Spleen (tissue), 7 donors: ENCODE measurements at regions not wholly inside any gene's neighbourhood (a gene's known extent, or its start where the extent isn't known, plus 50 kb on each side); places are given as distances from the start of the nearest gene placed in this dataset.

Experiments
- POLR2A ChIP-seq, 3 donors: fragments of 450-650 bp; IDR thresholded peaks; one replicate each; pipeline ENCODE4 v1.5.1; 2017; ENCODE audit warnings: antibody characterized with exemption in 3 of 3, mild to moderate bottlenecking in 1 of 3
- TF ChIP-seq, protein P1 (sequence below), 11 experiments: fragments of 200-600 bp in 7 of 11; fragments of 450-650 bp in 4 of 11; sonication (generic) in 4 of 11; IDR thresholded peaks in 8 of 11; conservative IDR thresholded peaks in 3 of 11; 1 replicate in 7 of 11; 2 replicates in 4 of 11; pipeline versions ENCODE4 v1.4.0 to v1.8.0; 2016 to 2021; ENCODE audit warnings: antibody characterized with exemption in 11 of 11, inconsistent platforms in 4 of 11, mild to moderate bottlenecking in 1 of 11
- donor health status: DM: no; HTN: no; CAD: no; lungs with moderate emphysema.
- donor health status: DM: no; HTN: no; CAD: no.
- donor health status: DM: no; HTN: no; CAD: no.

DNA sequence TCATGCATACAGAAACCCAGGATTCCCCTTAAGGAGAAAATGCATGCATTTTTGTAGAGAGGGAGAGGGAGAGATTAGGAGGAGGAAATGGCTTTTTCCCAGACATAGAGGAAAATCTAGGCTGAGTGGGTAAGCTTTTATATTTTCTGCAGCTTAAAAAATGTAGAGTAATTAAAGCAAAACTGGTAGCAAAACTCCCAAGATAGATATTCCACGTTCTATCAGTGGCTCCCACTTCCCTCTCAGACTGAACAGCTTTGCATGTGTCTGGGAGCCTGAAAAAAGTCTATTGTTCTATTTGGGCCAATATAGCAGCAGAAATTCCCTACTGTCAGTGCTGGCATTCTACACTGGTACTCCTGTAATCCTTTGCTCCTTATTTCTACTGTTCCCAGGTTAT lies 110.8 kb upstream of the CADPS start:
- TF ChIP-seq, protein P1, sequence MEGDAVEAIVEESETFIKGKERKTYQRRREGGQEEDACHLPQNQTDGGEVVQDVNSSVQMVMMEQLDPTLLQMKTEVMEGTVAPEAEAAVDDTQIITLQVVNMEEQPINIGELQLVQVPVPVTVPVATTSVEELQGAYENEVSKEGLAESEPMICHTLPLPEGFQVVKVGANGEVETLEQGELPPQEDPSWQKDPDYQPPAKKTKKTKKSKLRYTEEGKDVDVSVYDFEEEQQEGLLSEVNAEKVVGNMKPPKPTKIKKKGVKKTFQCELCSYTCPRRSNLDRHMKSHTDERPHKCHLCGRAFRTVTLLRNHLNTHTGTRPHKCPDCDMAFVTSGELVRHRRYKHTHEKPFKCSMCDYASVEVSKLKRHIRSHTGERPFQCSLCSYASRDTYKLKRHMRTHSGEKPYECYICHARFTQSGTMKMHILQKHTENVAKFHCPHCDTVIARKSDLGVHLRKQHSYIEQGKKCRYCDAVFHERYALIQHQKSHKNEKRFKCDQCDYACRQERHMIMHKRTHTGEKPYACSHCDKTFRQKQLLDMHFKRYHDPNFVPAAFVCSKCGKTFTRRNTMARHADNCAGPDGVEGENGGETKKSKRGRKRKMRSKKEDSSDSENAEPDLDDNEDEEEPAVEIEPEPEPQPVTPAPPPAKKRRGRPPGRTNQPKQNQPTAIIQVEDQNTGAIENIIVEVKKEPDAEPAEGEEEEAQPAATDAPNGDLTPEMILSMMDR (IDR thresholded peaks at IDR 0.05 in 8 of 11, conservative IDR thresholded peaks at IDR 0.05 in 3 of 11) = no peak
- TF ChIP-seq POLR2A (IDR thresholded peaks at IDR 0.05) = no peak
